Neural progenitor cell (in vitro differentiated cells): ENCODE measurements at regions not wholly inside any gene's neighbourhood (a gene's known extent, or its start where the extent isn't known, plus 50 kb on each side); places are given as distances from the start of the nearest gene placed in this dataset.

Experiments used
- DNase-seq: peaks from one replicate; pipeline ENCODE4 v3.0.0-alpha.2; 2016; ENCODE audit warnings: low spot score
- H2AFZ ChIP-seq: fragments of 200-600 bp; sonication (generic); replicated peaks from 2 replicates; pipeline ENCODE4 v1.6.1; 2016; ENCODE audit warnings: antibody characterized with exemption
- H3F3A ChIP-seq: fragments of 200-600 bp; sonication (generic); 2 replicates; pipeline ENCODE4 v1.6.1; 2016; ENCODE audit warnings: antibody characterized with exemption, low read depth
- H3K27ac ChIP-seq: fragments of 200-600 bp; sonication (generic); 2 replicates; pipeline ENCODE4 v1.5.1; 2016; ENCODE audit warnings: mild to moderate bottlenecking
- H3K27me3 ChIP-seq: fragments of 200-600 bp; sonication (generic); 2 replicates; pipeline ENCODE4 v1.6.1; 2016; ENCODE audit warnings: mild to moderate bottlenecking, moderate library complexity
- H3K36me3 ChIP-seq: fragments of 200-600 bp; sonication (generic); 2 replicates; pipeline ENCODE4 v1.5.1; 2016
- H3K4me1 ChIP-seq: fragments of 200-600 bp; sonication (generic); 2 replicates; pipeline ENCODE4 v1.6.1; 2016; ENCODE audit warnings: mixed run types
- H3K4me2 ChIP-seq: fragments of 200-600 bp; sonication (generic); 2 replicates; pipeline ENCODE4 v1.6.1; 2016
- H3K4me3 ChIP-seq: fragments of 200-600 bp; sonication (generic); 2 replicates; pipeline ENCODE4 v1.5.1; 2016
- H3K79me2 ChIP-seq: fragments of 200-600 bp; sonication (generic); 2 replicates; pipeline ENCODE4 v1.6.1; 2016; ENCODE audit warnings: low read depth
- H3K9ac ChIP-seq: fragments of 200-600 bp; sonication (generic); 2 replicates; pipeline ENCODE4 v1.6.1; 2016
- H3K9me3 ChIP-seq: fragments of 200-600 bp; sonication (generic); 2 replicates; pipeline ENCODE4 v1.5.1; 2016; ENCODE audit warnings: low read depth
- H4K20me1 ChIP-seq: fragments of 200-600 bp; sonication (generic); 2 replicates; pipeline ENCODE4 v1.6.1; 2016; ENCODE audit warnings: low read depth
- H3K27ac Mint-ChIP-seq: 3 replicates; pipeline ENCODE4 v1.8.0; 2021; ENCODE audit warnings: mixed read lengths
- H3K27me3 Mint-ChIP-seq: 2 replicates; pipeline ENCODE4 v1.8.0; 2022; ENCODE audit warnings: low read depth, mild to moderate bottlenecking, inconsistent platforms, moderate library complexity, mixed read lengths; ENCODE audit not compliant: insufficient read depth
- H3K36me3 Mint-ChIP-seq: 3 replicates; pipeline ENCODE4 v1.8.0; 2021; ENCODE audit warnings: mixed read lengths
- H3K4me1 Mint-ChIP-seq: 3 replicates; pipeline ENCODE4 v1.8.0; 2021; ENCODE audit warnings: mixed read lengths
- H3K4me3 Mint-ChIP-seq: 3 replicates; pipeline ENCODE4 v1.8.0; 2021; ENCODE audit warnings: mild to moderate bottlenecking, moderate library complexity, mixed read lengths
- H3K9me3 Mint-ChIP-seq: 3 replicates; pipeline ENCODE4 v1.8.0; 2020; ENCODE audit warnings: mixed read lengths
- EZH2 ChIP-seq: fragments of 200-600 bp; sonication (generic); IDR thresholded peaks from 2 replicates; pipeline ENCODE4 v1.6.1; 2017; ENCODE audit warnings: antibody characterized with exemption, mild to moderate bottlenecking, moderate library complexity
- EZH2phosphoT487 ChIP-seq: fragments of 200-600 bp; sonication (generic); IDR thresholded peaks from 2 replicates; pipeline ENCODE4 v1.6.1; 2017; ENCODE audit warnings: antibody characterized with exemption
- TF ChIP-seq, protein P1 (sequence below): fragments of 200-600 bp; sonication (generic); IDR thresholded peaks from 2 replicates; pipeline ENCODE4 v1.5.1; 2017; ENCODE audit warnings: antibody characterized with exemption, mild to moderate bottlenecking

DNA sequence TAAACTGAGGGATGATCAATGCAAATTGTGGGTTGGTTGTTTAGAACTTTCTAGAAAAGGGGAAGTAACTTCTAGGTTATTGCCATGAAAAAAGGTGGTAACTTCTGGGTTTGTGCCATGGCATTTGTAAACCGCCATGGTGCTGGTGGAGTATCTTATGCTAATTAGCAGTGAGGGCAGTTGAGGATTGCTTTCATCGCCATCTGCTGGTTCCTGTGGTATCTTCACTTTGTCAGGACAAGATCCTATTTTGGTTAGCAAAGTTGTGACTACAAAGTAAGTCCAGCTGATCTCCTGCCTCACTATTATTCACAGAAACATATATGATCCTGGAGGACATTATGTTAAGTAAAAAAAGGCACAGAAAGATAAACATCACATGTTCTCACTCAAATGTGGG lies 1332.3 kb downstream of the CDH11 start:
- H3K4me2 ChIP-seq: no peak overlapping the region
- Mint-ChIP-seq H3K4me1 (no peaks in the 10 kb centered on the region), H3K36me3 (peaks cover under 1% of the 10 kb centered on the region), H3K27ac (no peak overlapping the region), H3K4me3 (no peak overlapping the region), H3K9me3 (peaks cover 42% of the 10 kb centered on the region), H3K27me3 (no peaks in the 10 kb centered on the region)
- TF ChIP-seq EZH2 (no peak), EZH2phosphoT487 (no peak)
- TF ChIP-seq, protein P1, sequence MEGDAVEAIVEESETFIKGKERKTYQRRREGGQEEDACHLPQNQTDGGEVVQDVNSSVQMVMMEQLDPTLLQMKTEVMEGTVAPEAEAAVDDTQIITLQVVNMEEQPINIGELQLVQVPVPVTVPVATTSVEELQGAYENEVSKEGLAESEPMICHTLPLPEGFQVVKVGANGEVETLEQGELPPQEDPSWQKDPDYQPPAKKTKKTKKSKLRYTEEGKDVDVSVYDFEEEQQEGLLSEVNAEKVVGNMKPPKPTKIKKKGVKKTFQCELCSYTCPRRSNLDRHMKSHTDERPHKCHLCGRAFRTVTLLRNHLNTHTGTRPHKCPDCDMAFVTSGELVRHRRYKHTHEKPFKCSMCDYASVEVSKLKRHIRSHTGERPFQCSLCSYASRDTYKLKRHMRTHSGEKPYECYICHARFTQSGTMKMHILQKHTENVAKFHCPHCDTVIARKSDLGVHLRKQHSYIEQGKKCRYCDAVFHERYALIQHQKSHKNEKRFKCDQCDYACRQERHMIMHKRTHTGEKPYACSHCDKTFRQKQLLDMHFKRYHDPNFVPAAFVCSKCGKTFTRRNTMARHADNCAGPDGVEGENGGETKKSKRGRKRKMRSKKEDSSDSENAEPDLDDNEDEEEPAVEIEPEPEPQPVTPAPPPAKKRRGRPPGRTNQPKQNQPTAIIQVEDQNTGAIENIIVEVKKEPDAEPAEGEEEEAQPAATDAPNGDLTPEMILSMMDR: no peak
- H2AFZ ChIP-seq: no peak overlapping the region
- H3K9ac ChIP-seq: no peak overlapping the region
- H3K36me3 ChIP-seq: no peaks in the 10 kb centered on the region
- H4K20me1 ChIP-seq: no peaks in the 10 kb centered on the region
- H3K4me1 ChIP-seq: no peaks in the 10 kb centered on the region
- DNase-seq: no peak
- H3K4me3 ChIP-seq: no peak overlapping the region
- H3K27me3 ChIP-seq: no peaks in the 10 kb centered on the region
- no peaks in the 10 kb centered on the region for H3K79me2 ChIP-seq
- no peak overlapping the region for H3K27ac ChIP-seq
- peaks cover 33% of the 10 kb centered on the region for H3K9me3 ChIP-seq
- H3F3A ChIP-seq: no peaks in the 10 kb centered on the region

DNA sequence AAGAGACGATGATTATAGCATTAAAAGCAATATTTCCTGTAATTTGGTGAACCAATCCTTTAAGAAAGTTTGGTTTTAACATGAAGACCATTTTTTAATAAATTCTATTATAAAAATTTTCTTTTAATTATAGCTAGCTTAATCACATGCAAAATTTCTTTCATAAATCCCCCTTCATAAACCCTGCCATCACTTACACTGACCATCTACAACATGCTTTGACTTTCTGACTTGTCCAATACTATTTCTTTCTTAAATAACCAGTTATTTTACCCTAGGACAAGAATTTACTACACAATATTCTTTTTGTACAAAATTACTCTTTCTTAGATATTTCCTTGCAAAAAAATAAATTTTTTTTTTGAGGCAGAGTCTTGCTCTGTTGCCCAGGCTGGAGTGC lies 1334.8 kb downstream of the CDH11 start:
- Histone ChIP-seq H3F3A (no peaks in the 10 kb centered on the region), H2AFZ (no peak overlapping the region), H4K20me1 (no peaks in the 10 kb centered on the region), H3K4me2 (no peak overlapping the region), H3K36me3 (no peaks in the 10 kb centered on the region), H3K9me3 (peaks cover 33% of the 10 kb centered on the region), H3K27ac (no peak overlapping the region), H3K9ac (no peak overlapping the region), H3K4me3 (no peak overlapping the region), H3K4me1 (no peaks in the 10 kb centered on the region), H3K79me2 (no peaks in the 10 kb centered on the region), H3K27me3 (no peaks in the 10 kb centered on the region)
- H3K27ac Mint-ChIP-seq: no peak overlapping the region
- H3K4me3 Mint-ChIP-seq: no peak overlapping the region
- H3K36me3 Mint-ChIP-seq: peaks cover 4% of the 10 kb centered on the region
- TF ChIP-seq, protein P1: no peak
- TF ChIP-seq EZH2 (no peak), EZH2phosphoT487 (no peak)
- DNase-seq: no peak
- no peaks in the 10 kb centered on the region for H3K4me1 Mint-ChIP-seq
- peaks cover 53% of the 10 kb centered on the region for H3K9me3 Mint-ChIP-seq
- H3K27me3 Mint-ChIP-seq: no peaks in the 10 kb centered on the region

DNA sequence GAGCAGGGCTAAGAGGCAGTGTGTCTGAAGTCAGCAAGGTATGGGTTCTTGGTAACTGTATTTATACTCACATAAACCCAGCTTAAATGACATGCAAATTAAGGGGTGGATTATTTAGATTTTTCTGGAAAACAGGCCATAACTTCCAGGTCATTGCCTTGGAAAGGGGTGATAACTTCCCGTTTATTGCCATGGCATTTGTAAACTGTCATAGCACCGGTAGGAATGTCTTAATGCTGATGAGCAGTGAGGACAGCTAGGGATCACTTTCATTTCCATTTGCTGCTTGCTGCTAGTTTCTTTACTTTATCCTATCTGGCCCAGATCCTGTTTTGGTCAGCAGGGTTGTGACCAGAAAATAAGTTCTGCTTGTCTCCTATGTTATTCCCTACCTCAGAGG lies 1336.7 kb downstream of the CDH11 start:
- Histone ChIP-seq H3K79me2 (no peaks in the 10 kb centered on the region), H3K27me3 (no peaks in the 10 kb centered on the region), H3K4me1 (no peaks in the 10 kb centered on the region), H3F3A (no peaks in the 10 kb centered on the region), H3K4me3 (no peak overlapping the region), H4K20me1 (no peaks in the 10 kb centered on the region), H3K4me2 (no peak overlapping the region), H3K36me3 (no peaks in the 10 kb centered on the region), H3K27ac (no peak overlapping the region), H3K9me3 (peaks cover 33% of the 10 kb centered on the region), H2AFZ (no peak overlapping the region), H3K9ac (no peak overlapping the region)
- peaks cover 55% of the 10 kb centered on the region for H3K9me3 Mint-ChIP-seq
- H3K27me3 Mint-ChIP-seq: no peaks in the 10 kb centered on the region
- peaks cover 4% of the 10 kb centered on the region for H3K36me3 Mint-ChIP-seq
- no peak overlapping the region for H3K27ac Mint-ChIP-seq
- H3K4me1 Mint-ChIP-seq: no peaks in the 10 kb centered on the region
- no peak for DNase-seq
- H3K4me3 Mint-ChIP-seq: no peak overlapping the region
- TF ChIP-seq, protein P1: no peak
- TF ChIP-seq EZH2 (no peak), EZH2phosphoT487 (no peak)
